ENCODE measurements at regions not wholly inside any gene's neighbourhood (a gene's known extent, or its start where the extent isn't known, plus 50 kb on each side); places are given as distances from the start of the nearest gene placed in this dataset.

GRCh38 chr6:81969814-81970213, 217.3 kb upstream of the TENT5A start:
- TF ChIP-seq CTCF (IDR thresholded peaks at IDR 0.05; ENCODE audit: insufficient read depth, low read length) (no peak), POLR2AphosphoS5 (IDR thresholded peaks at IDR 0.05; ENCODE audit: low read depth) (no peak)

All from HL-60 (cell line).